T-helper 2 cell treated with Interferon-gamma antibody and Interleukin-4, amounts not matched to agents 100 ng/mL and 5 ng/mL, for 36 hours (primary cell): ENCODE measurements at regions not wholly inside any gene's neighbourhood (a gene's known extent, or its start where the extent isn't known, plus 50 kb on each side); places are given as distances from the start of the nearest gene placed in this dataset.

Experiments
- intact Hi-C: fragments of 100-400 bp; cut with micrococcal nuclease; formaldehyde crosslinking; loops from one replicate; pipeline ENCODE4 v1.15.1; 2023

GRCh38 chr1:184919892-184920291 lies 54.4 kb downstream of the NIBAN1 start:
- intact Hi-C loops = no loop called here

GRCh38 chr1:184915463-184916090 lies 58.7 kb downstream of the NIBAN1 start:
- intact Hi-C loops = no loop called here

GRCh38 chr1:184914149-184914548 lies 60.2 kb downstream of the NIBAN1 start:
- intact Hi-C loops = no loop called here

DNA sequence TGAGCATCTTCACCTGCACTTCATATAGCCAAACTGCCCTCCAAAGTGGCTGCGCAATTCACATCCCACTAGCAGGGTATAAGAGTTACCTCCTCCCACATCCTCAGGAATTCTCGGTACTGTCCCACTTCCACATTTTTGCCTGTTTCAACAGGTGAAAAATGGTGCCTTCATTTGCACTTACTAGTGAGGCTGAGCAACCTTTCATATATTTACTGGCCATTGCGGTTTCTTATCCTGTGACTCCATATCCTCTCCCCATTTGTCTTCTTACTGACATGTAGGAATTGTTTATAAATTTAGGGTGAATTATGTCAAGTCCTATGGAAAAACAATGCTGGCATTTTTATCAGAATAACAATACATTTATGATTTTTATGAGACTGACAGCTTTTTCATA lies 61.9 kb downstream of the NIBAN1 start:
- intact Hi-C loops = no loop called here

DNA sequence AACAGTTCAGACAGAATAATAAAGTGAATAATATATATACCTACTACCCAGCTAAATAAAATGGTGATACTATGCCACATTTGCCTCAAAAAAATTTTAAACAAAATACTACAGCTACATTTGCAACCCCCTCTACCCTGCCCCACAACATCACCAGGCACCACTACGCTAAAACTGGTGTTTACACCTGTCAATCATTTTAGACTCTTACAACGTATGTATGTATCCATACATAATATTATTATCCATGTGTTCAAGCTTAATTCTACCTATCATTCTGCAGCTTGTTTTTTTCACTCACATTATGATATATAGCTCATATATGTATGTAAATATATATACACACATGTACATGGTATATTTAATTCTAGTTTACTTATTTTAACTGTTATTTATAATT lies 62.5 kb downstream of the NIBAN1 start:
- intact Hi-C loops = no loop called here

GRCh38 chr1:184911103-184911745 lies 63.1 kb downstream of the NIBAN1 start:
- intact Hi-C loops = no loop called here

- intact Hi-C loops = no loop called here
Observed at GRCh38 chr1:184910691-184911091, 63.6 kb downstream of the NIBAN1 start.

DNA sequence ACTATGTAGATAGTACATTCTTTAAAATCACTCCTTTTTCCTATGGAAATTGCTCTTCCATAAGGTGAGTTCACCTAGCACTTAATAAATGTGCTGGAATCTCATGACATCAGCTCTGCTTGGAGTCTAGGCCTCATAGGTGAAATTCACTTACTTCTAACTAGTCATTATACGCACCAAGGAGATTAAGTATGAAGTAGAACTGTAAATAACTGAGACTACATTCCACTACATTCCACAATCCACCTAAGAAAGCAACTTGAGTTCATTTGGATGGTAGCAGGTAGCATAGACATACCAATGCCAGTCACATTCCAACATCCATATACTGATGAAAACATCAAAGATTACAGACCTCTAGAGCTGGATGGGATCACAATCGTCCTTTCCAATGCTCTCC lies 64.3 kb downstream of the NIBAN1 start:
- intact Hi-C loops = no loop called here

DNA sequence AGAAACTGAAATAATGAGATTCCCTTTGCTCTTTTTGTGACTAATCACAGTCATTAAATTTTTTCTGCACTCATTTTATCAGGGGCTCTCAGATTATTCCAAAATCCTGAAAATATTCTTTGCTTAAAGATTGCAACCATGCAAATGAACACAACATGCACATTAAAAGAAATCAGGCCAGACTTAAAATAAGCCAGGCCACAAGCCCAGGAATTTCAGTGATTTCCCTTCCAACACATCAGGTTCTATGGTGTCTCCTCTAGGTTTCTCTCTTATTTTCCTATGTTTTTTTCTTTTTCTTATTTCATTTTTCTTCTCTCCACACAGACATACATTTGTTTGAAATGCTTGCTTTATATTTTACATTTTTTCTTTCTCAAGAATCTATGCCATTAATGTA lies 65.3 kb downstream of the NIBAN1 start:
- intact Hi-C loops = no loop called here

GRCh38 chr1:184908506-184908905 lies 65.8 kb downstream of the NIBAN1 start:
- intact Hi-C loops = no loop called here

- intact Hi-C loops = no loop called here
Observed at GRCh38 chr1:184907500-184907899, 66.8 kb downstream of the NIBAN1 start.

DNA sequence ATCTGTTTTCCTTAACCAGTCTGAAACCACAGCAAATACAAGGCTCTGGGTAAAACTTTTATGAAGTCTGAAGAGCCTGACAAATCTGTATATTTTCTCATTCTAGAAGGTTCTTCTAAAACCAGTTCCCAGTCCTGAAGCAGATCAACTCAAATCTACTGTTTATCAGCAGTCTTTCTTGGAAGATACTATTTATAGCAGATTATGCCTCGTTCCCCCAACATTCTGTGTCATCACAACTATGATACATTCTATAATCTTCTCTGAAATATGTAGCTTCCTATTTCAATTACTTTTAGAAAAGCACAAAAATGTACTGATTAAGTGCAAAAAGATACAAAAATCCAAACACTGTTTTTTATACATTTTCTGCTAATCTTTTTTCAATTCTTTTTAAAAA lies 67.5 kb downstream of the NIBAN1 start:
- intact Hi-C loops = no loop called here

DNA sequence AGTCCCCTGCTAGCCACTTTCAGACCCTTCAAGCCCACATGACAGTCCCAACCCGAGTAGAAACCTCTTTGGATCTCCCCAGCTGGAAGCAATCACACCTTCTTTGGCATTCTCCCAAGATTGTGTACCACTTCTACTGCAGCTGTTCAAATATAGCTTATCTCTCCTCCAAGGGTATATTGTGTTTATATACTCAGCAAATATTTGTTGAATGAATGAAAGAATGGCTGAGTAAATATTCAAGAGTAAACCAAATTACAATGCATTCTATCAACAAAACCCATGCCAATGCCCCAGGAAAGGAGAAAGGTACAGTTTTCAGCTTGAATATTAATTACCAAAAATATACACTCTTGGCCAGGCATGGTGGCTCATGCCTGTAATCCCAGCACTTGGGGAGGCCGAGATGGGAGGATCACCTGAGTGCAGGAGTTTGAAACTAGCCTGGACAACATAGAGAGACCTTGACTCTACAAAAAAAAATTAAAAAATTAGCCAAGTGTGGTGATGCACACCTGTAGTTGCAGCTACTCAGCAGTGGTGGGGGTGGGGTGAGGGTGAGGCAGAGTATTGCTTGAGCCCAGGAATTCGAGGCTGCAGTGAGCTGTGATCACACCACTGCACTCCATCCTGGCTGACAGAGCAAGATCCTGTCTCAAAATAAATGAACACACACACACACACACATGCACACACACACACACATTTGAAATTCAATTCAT lies 68.5 kb downstream of the NIBAN1 start:
- intact Hi-C loops = no loop called here

- intact Hi-C loops = no loop called here
Observed at GRCh38 chr1:184903111-184903692, 71.1 kb downstream of the NIBAN1 start.

- intact Hi-C loops = no loop called here
Observed at GRCh38 chr1:184900507-184900906, 73.8 kb downstream of the NIBAN1 start.

DNA sequence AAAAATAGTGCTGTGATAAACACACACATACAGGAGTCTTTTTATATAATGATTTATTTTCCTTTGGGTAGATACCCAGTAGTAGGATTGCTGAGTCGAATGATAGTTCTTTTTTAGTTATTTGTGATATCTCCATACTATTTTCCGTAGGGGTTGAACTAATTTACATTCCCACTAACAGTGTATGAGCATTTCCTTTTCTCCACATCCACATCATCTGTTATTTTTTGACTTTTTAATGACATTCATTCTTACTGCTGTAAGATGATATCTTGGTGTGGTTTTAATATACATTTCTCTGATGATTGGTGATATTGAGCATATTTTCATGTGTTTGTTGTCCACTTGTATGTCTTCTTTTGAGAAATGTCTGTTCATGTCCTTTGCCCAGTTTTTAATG lies 78.3 kb downstream of the NIBAN1 start:
- intact Hi-C loops = loop anchor here (10.0 kb wide), 1 partner anchor 51 kb away; no protein-coding TSS in a partner anchor

DNA sequence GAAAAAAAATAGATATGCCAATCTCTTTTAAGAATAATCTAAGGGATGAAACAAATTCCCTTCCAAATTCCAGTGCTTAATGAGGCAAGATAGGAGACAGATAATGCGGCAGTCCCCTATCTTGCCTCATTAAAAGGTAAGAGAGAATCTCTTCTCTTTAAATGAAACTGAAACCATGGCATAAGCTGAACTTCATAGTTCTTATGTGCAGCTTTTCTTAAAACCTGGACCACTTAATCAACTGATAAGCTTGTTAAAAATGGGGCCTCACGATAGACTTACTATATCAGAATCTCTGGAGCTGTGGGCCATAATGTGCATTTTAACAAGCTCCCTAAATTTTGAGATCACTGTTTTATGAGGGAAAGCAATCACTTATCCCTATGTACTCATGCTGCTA lies 79.2 kb downstream of the NIBAN1 start:
- intact Hi-C loops = loop anchor here (10.0 kb wide), 1 partner anchor 50 kb away; no protein-coding TSS in a partner anchor

- intact Hi-C loops = loop anchor here (5.0 to 10.0 kb wide), 2 partner anchors 49 to 79 kb away; partner anchors contain the start of gene NIBAN1
Observed at GRCh38 chr1:184893695-184894094, 80.6 kb downstream of the NIBAN1 start.

GRCh38 chr1:184892116-184892515 lies 82.2 kb downstream of the NIBAN1 start:
- intact Hi-C loops = loop anchor here (5.0 to 10.0 kb wide), 2 partner anchors 47 to 80 kb away; partner anchors contain the start of gene NIBAN1

- intact Hi-C loops = loop anchor here (2.0 to 10.0 kb wide), 3 partner anchors 25 to 81 kb away; partner anchors contain the start of gene NIBAN1
Observed at GRCh38 chr1:184891440-184891839, 82.9 kb downstream of the NIBAN1 start.

DNA sequence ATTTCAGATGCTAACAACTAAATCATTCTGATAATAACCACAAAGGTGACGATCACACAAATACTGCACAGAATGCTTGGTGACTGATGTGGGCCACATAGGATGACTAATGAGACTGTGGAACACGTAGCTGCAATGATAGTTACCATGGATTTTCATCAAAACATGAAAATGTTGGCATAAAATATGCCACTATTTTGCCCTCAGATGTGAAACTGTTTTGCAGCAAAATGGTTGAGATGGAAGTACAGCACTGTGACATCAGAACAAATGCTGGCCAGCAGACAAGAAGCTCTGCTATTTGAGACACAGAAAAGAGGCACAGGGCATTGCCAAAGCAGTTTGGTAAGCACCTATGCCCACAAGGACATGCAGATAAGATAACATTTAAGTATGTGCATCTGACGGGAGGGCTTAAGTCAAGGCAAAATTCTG lies 83.8 kb downstream of the NIBAN1 start:
- intact Hi-C loops = loop anchor here (2.0 to 10.0 kb wide), 3 partner anchors 24 to 82 kb away; partner anchors contain the start of gene NIBAN1

GRCh38 chr1:184889902-184890301 lies 84.4 kb downstream of the NIBAN1 start:
- intact Hi-C loops = loop anchor here (2.0 to 10.0 kb wide), 3 partner anchors 23 to 82 kb away; partner anchors contain the start of gene NIBAN1
